HG02973 (cell line): ENCODE measurements at regions not wholly inside any gene's neighbourhood (a gene's known extent, or its start where the extent isn't known, plus 50 kb on each side); places are given as distances from the start of the nearest gene placed in this dataset.

ENCODE experiments used
- ATAC-seq: cut with Tn5 transposase; IDR thresholded peaks from one replicate; pipeline ENCODE4 v1.9.1; 2021; ENCODE audit warnings: moderate library complexity; ENCODE audit not compliant: unreplicated experiment

GRCh38 chr7:118671149-118671548, 446.6 kb downstream of the ANKRD7 start:
- ATAC-seq: no peak

DNA sequence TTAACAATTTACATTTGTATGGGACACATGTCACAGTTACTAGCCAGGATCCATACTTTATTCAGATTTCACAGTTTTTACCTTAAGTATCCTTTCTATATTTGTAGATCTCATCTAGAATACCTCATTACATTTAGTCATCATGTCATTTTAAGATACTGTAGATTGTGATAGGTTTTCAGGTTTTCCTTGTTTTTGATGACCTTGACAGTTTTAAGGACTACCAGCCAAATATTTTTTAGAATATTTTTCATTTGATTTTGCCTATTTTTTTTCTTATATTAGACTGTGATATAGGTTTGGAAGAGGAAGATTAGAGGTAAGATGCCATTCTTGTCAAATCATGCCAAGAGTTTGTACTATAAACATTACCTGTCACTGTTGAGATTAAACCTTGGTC, 460.3 kb downstream of the ANKRD7 start:
- ATAC-seq: no peak

GRCh38 chr7:118689403-118689802, 464.9 kb downstream of the ANKRD7 start:
- ATAC-seq: no peak

DNA sequence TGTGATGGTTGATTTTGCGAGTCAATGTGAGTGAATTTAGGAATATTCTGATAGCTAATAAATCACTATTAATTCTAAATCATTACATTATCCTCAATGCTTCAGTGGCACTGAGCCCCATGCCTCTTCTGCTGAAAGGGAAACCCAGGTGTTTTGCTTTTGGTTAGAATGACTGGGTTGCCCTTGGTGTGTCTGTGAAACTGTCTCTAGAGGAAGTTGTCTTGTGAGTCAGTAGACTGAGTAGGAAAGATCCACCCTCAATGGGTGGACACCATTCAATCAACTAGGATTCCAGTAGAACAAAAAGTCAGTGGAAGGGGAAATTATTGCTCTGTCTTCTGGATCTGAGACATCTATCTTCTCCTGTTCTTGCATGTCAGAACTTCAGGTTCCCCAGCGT, 472.4 kb downstream of the ANKRD7 start:
- ATAC-seq: no peak

GRCh38 chr7:118699222-118699621, 474.7 kb downstream of the ANKRD7 start:
- ATAC-seq: no peak

DNA sequence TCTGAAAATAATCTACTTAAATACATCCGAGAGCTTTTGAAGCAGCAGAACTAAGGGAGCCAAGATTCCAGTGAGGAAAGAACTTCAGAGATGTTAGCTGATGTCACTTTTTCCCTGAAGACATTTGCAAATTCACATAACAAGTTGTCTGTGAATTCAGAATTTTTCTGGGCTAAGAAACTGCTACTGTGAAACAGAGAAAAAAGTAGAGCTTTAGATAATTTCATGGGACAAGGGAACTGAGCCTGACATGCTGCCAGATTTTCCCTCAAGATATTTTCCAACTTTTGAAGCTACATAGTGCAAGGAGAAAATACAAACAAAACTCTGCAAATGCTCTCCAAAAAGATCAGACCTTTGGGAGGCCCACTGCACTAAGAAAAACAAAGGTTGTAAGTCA, 484.2 kb downstream of the ANKRD7 start:
- ATAC-seq: no peak

DNA sequence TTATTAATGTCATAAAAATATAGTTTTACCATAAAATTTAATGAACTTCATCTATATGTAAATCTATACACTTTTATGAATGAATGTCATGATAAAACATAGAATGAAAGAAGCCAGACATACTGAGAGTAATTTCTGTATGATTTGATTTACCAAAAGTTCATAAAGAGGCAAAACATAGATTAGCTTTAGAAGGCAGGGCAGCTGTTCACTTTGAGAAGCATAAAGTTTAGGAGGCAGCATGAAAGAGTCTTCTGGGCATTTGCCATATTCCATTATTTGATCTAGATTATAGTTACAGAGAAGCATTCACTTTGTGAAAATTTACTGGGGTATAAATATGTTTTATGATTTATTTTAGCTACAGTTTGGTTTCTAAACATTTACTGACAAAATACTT, 487.2 kb downstream of the ANKRD7 start:
- ATAC-seq: no peak

DNA sequence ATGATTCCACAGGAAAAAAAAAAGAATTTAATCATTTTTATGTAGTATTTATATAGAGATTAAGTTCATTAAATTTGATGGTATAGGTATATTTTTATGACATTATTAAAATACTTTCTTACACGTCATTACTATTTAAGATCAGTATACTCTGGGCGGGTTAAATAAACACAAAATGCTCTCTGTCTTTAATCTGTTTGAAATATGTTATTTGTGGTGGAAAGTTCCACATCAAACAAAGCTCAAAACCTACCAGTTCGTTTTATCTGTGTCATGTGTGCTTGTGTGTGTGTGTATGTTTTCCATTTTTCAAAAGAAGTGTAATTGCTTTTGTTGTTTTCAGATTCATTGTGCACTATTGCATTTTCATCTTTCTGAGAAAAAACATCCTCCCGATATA, 488.5 kb downstream of the ANKRD7 start:
- no peak for ATAC-seq

GRCh38 chr7:118720632-118721031, 496.1 kb downstream of the ANKRD7 start:
- ATAC-seq: no peak

DNA sequence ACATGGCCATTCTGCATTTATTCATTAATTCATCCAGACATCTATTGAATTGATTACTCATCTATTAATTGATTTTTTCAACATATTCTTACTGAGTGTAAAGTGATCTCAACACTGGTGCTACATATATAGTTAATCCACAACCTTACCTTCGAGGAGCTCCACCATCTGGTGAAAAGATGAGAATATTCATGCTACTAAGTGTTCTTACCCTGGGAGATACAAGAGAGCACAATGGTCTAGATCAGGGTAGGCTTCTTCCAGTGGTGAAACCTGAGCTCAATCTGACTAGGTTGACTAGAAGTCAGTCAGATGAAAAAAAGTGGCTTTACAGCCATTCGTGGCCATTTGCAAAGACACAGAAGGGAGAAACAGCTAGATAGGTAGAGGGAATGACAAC, 507.4 kb downstream of the ANKRD7 start:
- no peak for ATAC-seq

- ATAC-seq: no peak
Measured at GRCh38 chr7:118734541-118734940, 510.0 kb downstream of the ANKRD7 start.

- ATAC-seq: no peak
Measured at GRCh38 chr7:118735441-118735840, 510.9 kb downstream of the ANKRD7 start.

DNA sequence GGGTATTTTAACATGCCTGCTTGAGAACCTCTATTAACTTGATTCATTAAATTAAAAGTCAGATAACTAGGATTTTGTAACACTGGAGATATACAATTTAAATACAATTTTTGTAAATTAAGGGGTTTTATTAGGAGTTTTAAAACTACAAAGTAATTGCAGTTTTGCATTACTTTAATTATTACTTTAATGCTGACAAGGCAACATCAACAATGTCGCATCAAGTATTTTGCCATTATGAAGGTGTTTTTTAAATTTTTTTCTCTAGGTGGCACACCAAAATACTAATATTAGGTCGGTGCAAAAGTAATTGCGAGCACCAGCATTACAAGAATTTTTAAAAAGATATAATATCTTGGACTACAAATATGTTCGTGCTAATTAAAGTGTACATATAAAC, 513.4 kb downstream of the ANKRD7 start:
- no peak for ATAC-seq

GRCh38 chr7:118745927-118746326, 521.4 kb downstream of the ANKRD7 start:
- ATAC-seq: no peak

DNA sequence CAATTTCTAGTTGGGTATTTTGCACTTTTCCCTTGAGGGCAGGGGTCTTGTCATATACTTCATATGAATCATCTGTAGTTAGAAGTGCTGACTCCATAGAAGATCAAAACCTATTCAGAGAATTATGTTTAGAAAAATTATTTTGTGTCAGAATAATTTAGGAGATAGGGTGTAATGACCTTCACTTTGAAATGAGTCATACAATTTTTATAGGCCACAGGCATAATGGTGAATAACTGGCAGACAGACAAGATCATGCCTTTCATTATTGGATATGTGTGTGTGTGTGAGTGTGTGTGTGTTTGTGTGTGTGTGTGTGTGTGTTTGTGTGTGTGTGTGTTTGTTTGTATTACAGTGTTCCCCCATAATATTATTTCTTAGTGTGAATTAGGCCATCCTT, 523.0 kb downstream of the ANKRD7 start:
- ATAC-seq: no peak

GRCh38 chr7:118753479-118753878, 529.0 kb downstream of the ANKRD7 start:
- ATAC-seq: no peak

DNA sequence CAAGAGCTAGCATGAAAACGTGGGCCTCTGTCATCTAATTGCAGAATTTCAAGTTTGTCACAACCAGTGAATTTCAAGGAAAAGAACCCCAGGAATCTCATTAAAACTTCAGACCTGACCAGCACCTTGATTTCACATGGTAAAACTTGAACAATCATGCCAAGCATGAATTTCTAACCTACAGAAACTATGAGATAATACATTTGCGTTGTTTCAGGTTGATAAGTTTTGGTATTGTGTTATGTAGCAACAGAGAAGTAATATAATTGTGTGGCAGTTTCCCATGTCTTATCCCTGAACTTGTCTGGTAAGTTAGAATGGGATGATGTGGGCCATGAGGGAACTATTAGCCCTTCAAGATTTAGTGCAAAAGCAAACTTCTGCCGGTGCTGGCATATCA, 530.1 kb downstream of the ANKRD7 start:
- no peak for ATAC-seq

GRCh38 chr7:118755067-118755625, 530.6 kb downstream of the ANKRD7 start:
- no peak for ATAC-seq

DNA sequence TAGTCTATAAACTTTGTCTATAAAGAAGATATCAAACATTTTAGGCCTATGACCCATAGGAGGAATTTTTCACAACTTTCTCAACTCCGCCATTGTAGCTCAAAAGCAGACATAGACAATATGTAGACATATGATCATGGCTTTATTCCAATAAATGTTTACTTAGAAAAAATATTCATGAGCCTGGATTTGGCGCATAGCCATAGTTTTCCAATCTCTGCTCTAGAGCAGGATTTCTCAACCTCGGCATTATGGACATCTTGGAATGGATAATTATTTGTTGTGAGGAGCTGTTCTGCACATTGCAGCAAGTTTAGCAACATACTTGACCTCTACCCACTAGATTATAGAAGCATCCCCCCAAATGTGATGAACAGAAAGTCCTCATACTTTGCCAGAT, 532.6 kb downstream of the ANKRD7 start:
- ATAC-seq: no peak

DNA sequence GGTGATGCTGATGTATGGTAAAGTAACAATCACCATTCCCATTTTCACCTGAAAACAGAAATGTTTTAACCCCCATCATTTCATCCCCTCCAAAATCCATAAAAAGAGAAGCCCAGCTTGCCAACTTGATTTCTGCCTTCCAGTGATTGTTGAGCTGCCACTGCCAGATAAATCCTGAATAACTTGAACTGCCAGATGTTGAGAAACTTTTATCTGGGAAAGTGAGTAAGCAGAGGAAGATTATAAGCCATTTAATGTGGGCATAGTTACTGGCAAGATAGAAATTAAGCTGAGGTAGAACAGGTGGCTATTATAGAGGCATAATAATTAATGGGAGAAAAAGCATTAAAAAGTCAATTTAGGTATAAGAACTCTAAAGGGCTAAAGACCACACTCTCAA, 534.1 kb downstream of the ANKRD7 start:
- ATAC-seq: no peak

DNA sequence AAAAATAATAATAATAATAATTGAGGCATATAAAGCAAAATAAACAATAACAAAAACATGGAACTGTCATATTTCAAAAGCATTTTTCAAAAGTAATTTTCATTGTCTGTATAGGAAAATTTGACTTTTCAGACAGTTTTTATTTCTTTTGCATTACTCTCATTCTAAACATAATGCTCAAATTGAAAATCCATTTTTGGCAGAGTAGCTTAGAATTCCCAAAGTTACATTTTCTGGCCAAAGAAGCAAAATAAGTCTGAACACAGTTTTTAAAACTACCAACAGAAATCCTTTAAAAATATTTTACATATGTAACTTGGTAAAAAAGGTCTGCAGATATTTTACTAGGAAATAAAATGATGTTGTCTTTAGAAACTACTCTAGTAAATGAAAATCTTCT, 535.4 kb downstream of the ANKRD7 start:
- ATAC-seq: no peak

- no peak for ATAC-seq
Measured at GRCh38 chr7:118762451-118762850, 537.9 kb downstream of the ANKRD7 start.

DNA sequence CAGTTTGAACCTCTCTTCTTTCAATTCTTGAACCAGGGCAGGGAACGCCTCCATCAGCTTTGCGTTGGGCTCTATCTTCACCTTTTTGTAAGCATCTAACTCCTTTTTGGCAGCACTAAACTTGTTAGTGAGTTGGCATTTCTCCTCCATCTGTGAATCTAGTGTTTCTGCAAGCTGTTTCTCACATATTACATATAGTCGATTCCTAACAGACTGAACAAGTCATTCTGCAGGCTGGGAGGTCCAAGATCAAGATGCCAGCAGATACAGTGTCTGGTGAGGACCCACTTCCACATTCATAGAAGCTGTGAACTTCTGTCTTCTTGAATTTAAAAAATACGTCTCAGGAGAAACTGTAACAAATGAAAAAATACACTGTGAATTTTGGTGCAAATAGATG, 539.7 kb downstream of the ANKRD7 start:
- ATAC-seq: no peak

- ATAC-seq: no peak
Measured at GRCh38 chr7:118771672-118772071, 547.2 kb downstream of the ANKRD7 start.
